Lower leg skin (tissue), 4 donors: ENCODE measurements at regions not wholly inside any gene's neighbourhood (a gene's known extent, or its start where the extent isn't known, plus 50 kb on each side); places are given as distances from the start of the nearest gene placed in this dataset.

Source experiments
- DNase-seq, 2 donors: peaks; one replicate each; pipeline ENCODE4 v3.0.0-alpha.2; 2019; ENCODE audit warnings: low spot score in 2 of 2
- H3K4me3 ChIP-seq: fragments of 200-600 bp; sonication (generic); 2 replicates; pipeline ENCODE4 v1.5.1; 2017; ENCODE audit warnings: mild to moderate bottlenecking, low read depth; ENCODE audit not compliant: poor library complexity, severe bottlenecking
- POLR2A ChIP-seq, 2 donors: fragments of 450-650 bp; IDR thresholded peaks; one replicate each; pipeline ENCODE4 v1.6.1; 2016 to 2017; ENCODE audit warnings: antibody characterized with exemption in 2 of 2, mild to moderate bottlenecking in 1 of 2, moderate library complexity in 1 of 2
- WGBS, 2 donors: methylation state at CpG; one replicate each; pipeline ENCODE4 v1.1.5; 2018; 5-methylcytosine and 5-hydroxymethylcytosine counted together
- intact Hi-C: fragments of 100-400 bp; cut with DNase I; formaldehyde crosslinking; loops from one replicate; pipeline ENCODE4 v1.15.0; 2023; ENCODE audit warnings: low total_unique reads
- TF ChIP-seq, protein P1 (sequence below), 3 donors: fragments of 450-650 bp; IDR thresholded peaks; one replicate each; pipeline ENCODE4 v1.5.1; 2016; ENCODE audit warnings: antibody characterized with exemption in 3 of 3, mild to moderate bottlenecking in 3 of 3, moderate library complexity in 2 of 3

DNA sequence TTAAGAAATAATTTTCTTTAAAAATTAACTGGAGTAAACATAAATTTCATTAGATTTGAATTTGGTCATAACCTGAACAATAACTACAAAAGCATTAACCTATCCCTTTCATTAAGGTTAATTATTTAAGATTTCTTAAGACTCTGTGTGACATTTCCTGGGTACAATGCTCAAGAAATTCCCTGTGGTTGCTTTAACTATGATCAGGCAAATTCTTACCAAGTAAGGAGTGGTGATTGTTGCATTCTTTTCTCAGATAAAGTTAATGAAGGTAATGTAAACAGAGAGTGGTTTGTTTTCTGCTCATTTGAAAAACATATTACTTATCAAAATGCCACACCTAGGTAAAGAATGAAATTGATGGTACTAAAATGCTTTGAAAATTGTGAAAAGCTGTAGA lies 114.8 kb upstream of the MIR17HG start:
- H3K4me3 ChIP-seq: no peak overlapping the region
- no peak for DNase-seq
- intact Hi-C loops: no loop called here
- TF ChIP-seq, protein P1, sequence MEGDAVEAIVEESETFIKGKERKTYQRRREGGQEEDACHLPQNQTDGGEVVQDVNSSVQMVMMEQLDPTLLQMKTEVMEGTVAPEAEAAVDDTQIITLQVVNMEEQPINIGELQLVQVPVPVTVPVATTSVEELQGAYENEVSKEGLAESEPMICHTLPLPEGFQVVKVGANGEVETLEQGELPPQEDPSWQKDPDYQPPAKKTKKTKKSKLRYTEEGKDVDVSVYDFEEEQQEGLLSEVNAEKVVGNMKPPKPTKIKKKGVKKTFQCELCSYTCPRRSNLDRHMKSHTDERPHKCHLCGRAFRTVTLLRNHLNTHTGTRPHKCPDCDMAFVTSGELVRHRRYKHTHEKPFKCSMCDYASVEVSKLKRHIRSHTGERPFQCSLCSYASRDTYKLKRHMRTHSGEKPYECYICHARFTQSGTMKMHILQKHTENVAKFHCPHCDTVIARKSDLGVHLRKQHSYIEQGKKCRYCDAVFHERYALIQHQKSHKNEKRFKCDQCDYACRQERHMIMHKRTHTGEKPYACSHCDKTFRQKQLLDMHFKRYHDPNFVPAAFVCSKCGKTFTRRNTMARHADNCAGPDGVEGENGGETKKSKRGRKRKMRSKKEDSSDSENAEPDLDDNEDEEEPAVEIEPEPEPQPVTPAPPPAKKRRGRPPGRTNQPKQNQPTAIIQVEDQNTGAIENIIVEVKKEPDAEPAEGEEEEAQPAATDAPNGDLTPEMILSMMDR (IDR thresholded peaks at IDR 0.05): no peak
- no peak for TF ChIP-seq POLR2A (IDR thresholded peaks at IDR 0.05)

DNA sequence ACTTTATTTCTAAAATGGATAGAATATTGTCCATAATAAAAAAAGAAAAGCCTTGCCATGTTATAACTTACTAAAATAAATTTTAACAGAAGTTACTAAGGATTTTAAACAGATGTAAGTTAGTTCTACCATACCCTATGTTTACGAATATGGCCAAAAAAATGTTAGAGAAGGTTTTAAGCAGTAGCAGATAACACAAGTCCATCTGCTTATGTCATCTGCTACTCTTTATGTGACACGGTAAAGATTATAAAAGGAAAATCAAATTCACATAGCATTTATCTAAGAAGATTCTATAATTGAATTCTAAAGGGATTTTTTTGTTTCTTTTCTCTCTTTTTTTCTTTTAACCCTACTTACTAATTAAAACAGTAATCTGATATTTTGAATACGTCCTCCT lies 114.2 kb upstream of the MIR17HG start:
- no peak for TF ChIP-seq POLR2A (IDR thresholded peaks at IDR 0.05)
- TF ChIP-seq, protein P1 (IDR thresholded peaks at IDR 0.05): no peak
- H3K4me3 ChIP-seq: no peak overlapping the region
- WGBS, 2 donors: 77 to 83% methylated on average over 3 of the region's 3 CpGs
- intact Hi-C loops: no loop called here
- DNase-seq: no peak

DNA sequence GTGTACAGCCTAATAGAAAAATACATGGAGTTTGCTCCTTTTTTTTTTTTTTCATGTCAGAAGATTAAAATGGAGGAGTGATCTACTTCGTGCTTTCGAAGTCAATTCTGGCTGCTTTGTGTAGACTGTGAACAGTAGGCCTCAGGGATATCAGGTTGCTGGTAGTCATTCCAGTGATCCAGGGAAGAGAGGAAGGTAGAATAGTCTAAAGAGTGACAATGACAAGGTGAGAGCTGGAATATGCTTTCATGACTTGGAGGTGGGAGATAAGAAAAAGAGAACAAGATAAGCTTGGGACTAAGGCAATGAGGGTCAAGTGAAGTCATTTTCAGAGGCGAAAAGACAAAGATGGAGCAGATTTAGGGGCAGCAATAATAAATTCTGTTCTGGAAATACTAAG lies 111.3 kb upstream of the MIR17HG start:
- DNase-seq: no peak
- intact Hi-C loops: no loop called here
- WGBS, 2 donors: 87 to 92% methylated on average over 3 of the region's 3 CpGs
- no peak overlapping the region for H3K4me3 ChIP-seq
- no peak for TF ChIP-seq POLR2A (IDR thresholded peaks at IDR 0.05)
- TF ChIP-seq, protein P1 (IDR thresholded peaks at IDR 0.05): no peak

DNA sequence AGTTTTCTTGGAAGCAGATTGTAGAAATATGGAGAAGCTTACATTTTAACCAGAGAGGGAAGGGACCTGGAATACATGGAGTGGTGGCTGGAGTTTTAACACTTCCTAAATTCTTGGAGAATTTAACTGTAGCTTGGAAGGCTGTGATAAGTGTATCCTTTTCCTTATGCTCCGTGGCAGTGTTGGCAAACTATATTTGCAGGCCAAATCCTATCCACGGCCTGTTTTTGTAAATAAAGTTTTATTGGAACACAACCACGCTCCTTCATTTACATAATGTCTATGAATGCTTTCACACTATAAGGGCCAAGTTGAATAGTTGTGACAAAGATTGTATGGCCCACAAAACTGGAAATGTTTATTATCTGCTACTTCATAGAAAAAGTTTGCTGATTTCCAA lies 110.6 kb upstream of the MIR17HG start:
- WGBS, 2 donors: 77 to 84% methylated on average over 3 of the region's 3 CpGs
- intact Hi-C loops: no loop called here
- H3K4me3 ChIP-seq: no peak overlapping the region
- no peak for TF ChIP-seq POLR2A (IDR thresholded peaks at IDR 0.05)
- TF ChIP-seq, protein P1 (IDR thresholded peaks at IDR 0.05): no peak
- DNase-seq: no peak

DNA sequence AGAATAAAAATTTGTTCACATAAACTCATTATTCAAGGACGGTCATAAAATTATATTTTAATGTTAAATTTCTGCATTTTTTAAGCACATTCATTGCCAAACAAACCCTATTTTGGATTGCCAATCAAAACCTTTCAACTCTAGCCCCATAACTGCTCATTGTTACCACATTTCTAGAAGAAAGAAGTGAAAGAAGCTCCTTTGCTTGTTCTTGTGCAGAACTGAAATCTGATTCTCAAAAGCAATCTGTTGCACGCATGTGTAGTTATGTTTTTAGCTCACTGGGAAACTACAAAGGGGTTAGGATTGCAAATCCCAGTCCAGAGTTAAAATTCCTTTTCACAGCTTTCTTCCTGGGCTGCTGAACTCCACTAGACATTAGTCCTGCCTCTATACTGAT lies 109.5 kb upstream of the MIR17HG start:
- DNase-seq: no peak
- intact Hi-C loops: no loop called here
- no peak overlapping the region for H3K4me3 ChIP-seq
- TF ChIP-seq, protein P1 (IDR thresholded peaks at IDR 0.05): no peak
- no peak for TF ChIP-seq POLR2A (IDR thresholded peaks at IDR 0.05)
- 77 to 84% methylated on average over 2 of the region's 2 CpGs for WGBS, 2 donors

DNA sequence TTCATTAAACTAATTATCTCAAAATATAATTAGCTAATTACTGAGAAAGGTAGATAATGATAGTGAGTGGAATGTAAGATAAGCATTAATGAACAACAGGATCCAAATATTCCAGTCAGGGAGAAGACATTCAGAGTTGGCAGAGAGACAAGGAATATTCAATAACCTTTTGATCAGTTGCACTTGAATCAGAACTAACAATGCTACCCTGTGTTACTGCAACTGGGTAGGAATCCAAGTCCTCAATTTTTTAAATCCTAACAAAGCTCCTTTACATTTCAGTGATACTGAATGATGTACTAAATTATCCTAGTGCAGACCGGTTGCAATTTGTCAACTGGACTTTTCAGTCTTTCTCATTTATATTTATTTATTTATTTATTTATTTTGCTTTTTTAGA lies 107.1 kb upstream of the MIR17HG start:
- TF ChIP-seq POLR2A (IDR thresholded peaks at IDR 0.05): no peak
- TF ChIP-seq, protein P1 (IDR thresholded peaks at IDR 0.05): no peak
- WGBS, 2 donors: 63 to 77% methylated on average over 1 of the region's 1 CpG
- H3K4me3 ChIP-seq: no peak overlapping the region
- intact Hi-C loops: no loop called here
- DNase-seq: no peak
